ENCODE measurements at regions not wholly inside any gene's neighbourhood (a gene's known extent, or its start where the extent isn't known, plus 50 kb on each side); places are given as distances from the start of the nearest gene placed in this dataset.

GRCh38 chr4:27326991-27327390, 466.4 kb downstream of the STIM2 start (continued):
- TF ChIP-seq CTCF (conservative IDR thresholded peaks at IDR 0.05; ENCODE audit: low read depth in 2 of 2): no peak
- no peak for TF ChIP-seq ZNF331 (CRISPR knock-in tag; IDR thresholded peaks at IDR 0.05; ENCODE audit: low read depth)
- TF ChIP-seq JUNB (IDR thresholded peaks at IDR 0.05; ENCODE audit: unreplicated experiment): no peak
- no peak for TF ChIP-seq ETS1 (IDR thresholded peaks at IDR 0.05)
- no peak for TF ChIP-seq NANOG (IDR thresholded peaks at IDR 0.05; ENCODE audit: borderline replicate concordance)
- no peak for TF ChIP-seq CREB1 (CRISPR knock-in tag; IDR thresholded peaks at IDR 0.05; ENCODE audit: low read depth)
- TF ChIP-seq STAT1 (IDR thresholded peaks at IDR 0.05; ENCODE audit: unreplicated experiment): no peak
- TF ChIP-seq ZNF114 (CRISPR knock-in tag; IDR thresholded peaks at IDR 0.05): no peak
- no peak for TF ChIP-seq REST (IDR thresholded peaks at IDR 0.05; ENCODE audit: unreplicated experiment)
- no peak for TF ChIP-seq POLR2AphosphoS5 (IDR thresholded peaks at IDR 0.05; ENCODE audit: low read depth)
- no peak for TF ChIP-seq EZH2 (IDR thresholded peaks at IDR 0.05; ENCODE audit: low read depth, unreplicated experiment)

DNA sequence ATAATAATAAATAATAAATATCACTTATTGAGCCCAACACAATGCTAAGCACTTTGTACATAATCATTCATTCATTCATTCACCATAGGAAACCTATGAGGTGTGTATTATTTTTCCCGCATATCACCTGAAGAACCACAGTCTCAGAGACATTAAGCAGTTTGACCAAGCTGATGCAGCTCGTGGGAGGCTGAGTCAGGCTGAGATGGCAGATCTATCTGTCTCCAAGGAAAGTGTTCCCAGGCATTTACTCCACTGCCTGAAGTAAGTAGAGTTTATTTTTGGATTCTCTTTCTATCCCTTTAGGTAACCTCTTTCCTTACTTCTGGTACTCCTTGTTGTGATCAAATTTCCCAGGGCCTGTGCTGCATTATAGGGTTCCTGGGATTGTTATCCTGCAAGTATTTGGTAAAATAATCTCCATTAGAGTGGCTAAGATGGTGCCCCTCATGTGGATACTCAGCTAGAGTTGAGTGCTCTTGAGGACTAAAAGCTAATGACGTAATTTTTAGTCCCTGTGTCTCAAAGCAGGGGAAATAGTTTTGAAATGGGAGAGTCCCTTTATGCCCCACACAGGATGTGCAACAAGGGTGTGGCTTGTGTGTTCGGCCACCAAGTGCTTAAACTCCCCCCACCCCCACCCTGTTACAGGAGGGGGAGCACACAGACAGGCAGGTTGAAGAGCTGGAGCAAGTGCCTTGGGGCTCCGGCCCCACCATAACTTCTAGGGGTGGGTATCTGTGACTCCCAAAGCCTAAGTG, 467.0 kb downstream of the STIM2 start:
- Histone ChIP-seq H3K79me2 (replicated peaks; ENCODE audit: insufficient read depth) (no peaks in the 10 kb centered on the region), H3K4me2 (no peak overlapping the region), H3K4me1 (ENCODE audit: insufficient read depth) (peaks cover 11% of the 10 kb centered on the region), H3K36me3 (ENCODE audit: insufficient read depth) (no peaks in the 10 kb centered on the region), H2AFZ (no peak overlapping the region), H3K27ac (ENCODE audit: low read depth) (no peak overlapping the region), H4K20me1 (replicated peaks; ENCODE audit: insufficient read depth) (no peaks in the 10 kb centered on the region), H3K27me3 (ENCODE audit: insufficient read depth) (no peaks in the 10 kb centered on the region), H3K4me3 (no peak overlapping the region), H3K9me2 (ENCODE audit: insufficient read depth) (no peaks in the 10 kb centered on the region; the same call in 1 of the 2 replicates), H3F3A (replicated peaks; ENCODE audit: low read depth) (no peaks in the 10 kb centered on the region)
- H3K27me3 Mint-ChIP-seq (ENCODE audit: insufficient read depth, low read depth, poor library complexity): peaks cover 2% of the 10 kb centered on the region
- DNase-seq (ENCODE audit: low spot score): no peak
- no peak for ATAC-seq
- no peaks in the 10 kb centered on the region for H3K9me3 Mint-ChIP-seq
- H3K27ac Mint-ChIP-seq: no peak overlapping the region
- TF ChIP-seq NANOG (IDR thresholded peaks at IDR 0.05; ENCODE audit: borderline replicate concordance) (no peak), POLR2AphosphoS5 (IDR thresholded peaks at IDR 0.05; ENCODE audit: low read depth) (no peak), ZNF114 (CRISPR knock-in tag; IDR thresholded peaks at IDR 0.05) (no peak), REST (IDR thresholded peaks at IDR 0.05; ENCODE audit: unreplicated experiment) (no peak)
- H3K4me1 Mint-ChIP-seq: peaks cover 13% of the 10 kb centered on the region
- no peaks in the 10 kb centered on the region for H3K36me3 Mint-ChIP-seq (ENCODE audit: low read depth)
- H3K4me3 Mint-ChIP-seq: no peak overlapping the region
